Esophagus squamous epithelium (tissue), 5 donors: ENCODE measurements at regions not wholly inside any gene's neighbourhood (a gene's known extent, or its start where the extent isn't known, plus 50 kb on each side); places are given as distances from the start of the nearest gene placed in this dataset.

Experiments
- DNase-seq: peaks from one replicate; lab custom pipeline; 2025; lab: John Stamatoyannopoulos, UW
- H3K27ac ChIP-seq, 4 donors: fragments of 200-600 bp; sonication (generic); one replicate each; pipeline ENCODE4 v1.5.1; 2016 to 2019; ENCODE audit warnings: mild to moderate bottlenecking in 1 of 4
- H3K27me3 ChIP-seq, 4 donors: fragments of 200-600 bp; sonication (generic); 1 replicate in 3 of 4; 2 replicates in 1 of 4; pipeline versions ENCODE4 v1.5.1 to v1.6.0; 2017 to 2021; ENCODE audit warnings: antibody characterized with exemption in 1 of 4
- H3K36me3 ChIP-seq, 3 donors: fragments of 200-600 bp; sonication (generic); one replicate each; pipeline ENCODE4 v1.5.1; 2016 to 2019
- H3K4me1 ChIP-seq, 3 donors: fragments of 200-600 bp; sonication (generic); one replicate each; pipeline ENCODE4 v1.5.1; 2017 to 2019
- H3K4me3 ChIP-seq, 4 donors: fragments of 200-600 bp; sonication (generic); 1 replicate in 3 of 4; 2 replicates in 1 of 4; pipeline ENCODE4 v1.5.1; 2016 to 2019; ENCODE audit warnings: mild to moderate bottlenecking in 2 of 4, moderate library complexity in 1 of 4
- H3K9me3 ChIP-seq, 3 donors: fragments of 200-600 bp; sonication (generic); one replicate each; pipeline ENCODE4 v1.5.1; 2016 to 2019
- CTCF ChIP-seq, 6 experiments: fragments of 450-650 bp in 4 of 6; fragments of 200-600 bp in 2 of 6; sonication (generic) in 2 of 6; IDR thresholded peaks; one replicate each; pipeline ENCODE4 v1.5.1; 2016 to 2019; ENCODE audit warnings: antibody characterized with exemption in 6 of 6, mild to moderate bottlenecking in 4 of 6, moderate library complexity in 4 of 6
- POLR2A ChIP-seq, 4 donors: fragments of 450-650 bp; IDR thresholded peaks; one replicate each; pipeline ENCODE4 v1.6.1; 2017; ENCODE audit warnings: antibody characterized with exemption in 4 of 4, mild to moderate bottlenecking in 4 of 4, moderate library complexity in 3 of 4
- WGBS, 2 donors: methylation state at CpG; one replicate each; pipeline ENCODE4 v1.1.5; 2018; 5-methylcytosine and 5-hydroxymethylcytosine counted together
- intact Hi-C: fragments of 100-400 bp; cut with DNase I; formaldehyde crosslinking; loops from one replicate; pipeline ENCODE4 v1.15.0; 2022
- donor health status: DM: yes; HTN: yes; CAD: no.

- Histone ChIP-seq H3K9me3 (no peaks in the 10 kb centered on the region), H3K27ac (no peak overlapping the region), H3K4me3 (no peak overlapping the region), H3K4me1 (no peaks in the 10 kb centered on the region), H3K36me3 (no peaks in the 10 kb centered on the region), H3K27me3 (peaks cover 0 to 5% (median 0%) of the 10 kb centered on the region in 4 donors)
- no peak for DNase-seq
- intact Hi-C loops, result no loop called here
- WGBS, 2 donors, result 86 to 94% methylated on average over 3 of the region's 3 CpGs
- TF ChIP-seq POLR2A (IDR thresholded peaks at IDR 0.05) (no peak), CTCF (IDR thresholded peaks at IDR 0.05) (no peak)
Measured at GRCh38 chr11:69566001-69566400, 75.0 kb upstream of the CCND1 start.

GRCh38 chr11:69567951-69568808 lies 72.8 kb upstream of the CCND1 start:
- Histone ChIP-seq H3K27me3 (peaks cover 0 to 7% (median 0%) of the 10 kb centered on the region in 4 donors), H3K4me3 (no peak overlapping the region), H3K27ac (no peak overlapping the region), H3K4me1 (no peaks in the 10 kb centered on the region), H3K36me3 (no peaks in the 10 kb centered on the region), H3K9me3 (no peaks in the 10 kb centered on the region)
- intact Hi-C loops, result no loop called here
- DNase-seq, result no peak
- TF ChIP-seq CTCF (IDR thresholded peaks at IDR 0.05), result no peak
- WGBS, 2 donors, result 68 to 76% methylated on average over 13 to 14 of the region's 18 CpGs

GRCh38 chr11:69568809-69569097 lies 72.2 kb upstream of the CCND1 start:
- Histone ChIP-seq H3K4me3 (no peak overlapping the region), H3K36me3 (no peaks in the 10 kb centered on the region), H3K27ac (no peak overlapping the region), H3K4me1 (no peaks in the 10 kb centered on the region), H3K27me3 (peaks cover 0 to 9% (median 0%) of the 10 kb centered on the region in 4 donors), H3K9me3 (no peaks in the 10 kb centered on the region)
- no peak for DNase-seq
- intact Hi-C loops, result no loop called here
- no peak for TF ChIP-seq CTCF (IDR thresholded peaks at IDR 0.05)
- no peak for TF ChIP-seq POLR2A (IDR thresholded peaks at IDR 0.05)
- 51 to 63% methylated on average over 2 to 4 of the region's 4 CpGs for WGBS, 2 donors

GRCh38 chr11:69569306-69570200 lies 71.4 kb upstream of the CCND1 start:
- intact Hi-C loops, result no loop called here
- H3K4me1 ChIP-seq, result no peaks in the 10 kb centered on the region
- TF ChIP-seq CTCF (IDR thresholded peaks at IDR 0.05) (no peak), POLR2A (IDR thresholded peaks at IDR 0.05) (no peak)
- WGBS, 2 donors, result 81 to 86% methylated on average over 18 to 21 of the region's 21 CpGs
- no peaks in the 10 kb centered on the region for H3K9me3 ChIP-seq
- H3K36me3 ChIP-seq, result no peaks in the 10 kb centered on the region
- H3K27me3 ChIP-seq, result peaks cover 0 to 9% (median 0%) of the 10 kb centered on the region in 4 donors
- no peak for DNase-seq
- H3K4me3 ChIP-seq, result no peak overlapping the region
- H3K27ac ChIP-seq, result no peak overlapping the region
